GM21381 (cell line): ENCODE measurements at regions not wholly inside any gene's neighbourhood (a gene's known extent, or its start where the extent isn't known, plus 50 kb on each side); places are given as distances from the start of the nearest gene placed in this dataset.

Experiments used
- ATAC-seq: cut with Tn5 transposase; IDR thresholded peaks from one replicate; pipeline ENCODE4 v1.9.1; 2021; ENCODE audit warnings: mild to moderate bottlenecking, moderate library complexity; ENCODE audit not compliant: unreplicated experiment

DNA sequence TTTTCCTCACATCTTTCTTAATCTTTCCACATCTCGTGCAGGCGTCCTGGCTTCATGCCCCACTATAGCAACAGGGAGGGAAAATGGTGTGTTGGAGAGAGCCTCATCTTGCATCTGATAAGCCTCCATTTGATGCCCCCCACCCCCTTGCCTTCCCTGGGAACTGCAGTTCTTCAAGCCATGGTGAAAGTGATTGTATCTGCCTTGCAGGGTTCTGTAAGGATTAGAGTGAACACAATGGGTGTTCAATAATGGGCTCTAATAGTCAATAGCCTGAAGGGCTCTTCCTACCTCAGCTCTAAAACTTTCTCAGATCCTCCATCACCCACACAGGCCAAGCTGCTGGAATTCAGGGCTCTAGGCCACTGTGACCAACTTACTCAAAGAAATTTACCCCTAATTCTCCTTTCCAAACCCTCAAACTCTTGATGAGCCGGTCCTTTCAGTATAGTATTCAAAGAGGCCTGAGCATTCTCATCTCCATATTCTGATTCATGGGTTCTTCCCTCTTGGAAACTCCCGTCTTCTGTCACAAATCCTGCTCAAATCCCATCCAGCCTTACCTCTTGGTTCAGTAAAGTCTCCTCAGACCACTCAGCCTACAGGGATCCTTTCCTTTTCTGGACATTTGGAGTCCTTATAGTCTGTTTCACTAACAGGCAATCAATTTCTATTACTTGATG is 128.3 kb upstream of the TRIM2 start:
- ATAC-seq: no peak

DNA sequence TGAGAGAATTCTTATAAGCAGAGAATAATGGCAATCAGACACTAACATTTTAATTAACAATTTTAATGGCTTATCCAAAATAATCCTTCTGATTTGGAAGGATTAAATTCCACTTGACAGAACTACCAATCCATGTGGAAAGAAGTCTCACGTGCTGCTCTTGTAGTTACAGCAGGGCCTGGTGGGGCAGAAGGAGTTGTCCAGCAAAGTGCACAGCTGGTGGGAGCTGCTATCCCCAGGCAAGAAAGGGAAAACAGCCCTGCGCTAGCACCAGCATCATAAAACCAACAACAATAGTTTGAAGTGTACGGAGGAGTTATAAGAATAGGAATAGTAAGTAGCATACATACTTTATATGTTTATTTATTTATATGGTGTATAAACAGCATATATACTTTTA is 127.4 kb upstream of the TRIM2 start:
- no peak for ATAC-seq

DNA sequence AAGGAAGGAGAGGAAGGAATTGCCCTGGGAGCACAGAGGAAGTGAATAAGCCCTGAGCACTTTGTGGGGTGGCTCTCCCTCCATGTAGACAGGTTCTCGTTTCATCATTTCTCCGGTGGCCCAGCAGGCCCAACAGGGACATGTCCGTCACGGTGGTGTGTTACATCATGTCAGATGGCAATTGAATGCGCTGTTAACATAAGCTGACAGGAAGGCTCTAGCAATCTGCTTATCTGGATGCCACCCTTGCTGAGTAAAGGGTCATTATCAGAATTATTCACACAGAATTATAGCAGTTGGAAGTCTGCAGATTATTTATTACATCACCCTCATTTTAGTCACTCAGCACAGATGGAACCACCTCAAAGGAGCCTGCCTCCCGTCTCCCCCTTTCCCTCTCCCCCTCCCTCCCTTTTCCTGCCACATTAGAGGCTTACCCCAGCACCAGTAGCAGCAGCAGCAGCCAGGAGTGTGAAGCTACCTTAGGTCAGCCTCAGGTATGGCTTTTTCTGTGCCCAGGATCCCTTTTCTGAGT is 124.3 kb upstream of the TRIM2 start:
- ATAC-seq: no peak

DNA sequence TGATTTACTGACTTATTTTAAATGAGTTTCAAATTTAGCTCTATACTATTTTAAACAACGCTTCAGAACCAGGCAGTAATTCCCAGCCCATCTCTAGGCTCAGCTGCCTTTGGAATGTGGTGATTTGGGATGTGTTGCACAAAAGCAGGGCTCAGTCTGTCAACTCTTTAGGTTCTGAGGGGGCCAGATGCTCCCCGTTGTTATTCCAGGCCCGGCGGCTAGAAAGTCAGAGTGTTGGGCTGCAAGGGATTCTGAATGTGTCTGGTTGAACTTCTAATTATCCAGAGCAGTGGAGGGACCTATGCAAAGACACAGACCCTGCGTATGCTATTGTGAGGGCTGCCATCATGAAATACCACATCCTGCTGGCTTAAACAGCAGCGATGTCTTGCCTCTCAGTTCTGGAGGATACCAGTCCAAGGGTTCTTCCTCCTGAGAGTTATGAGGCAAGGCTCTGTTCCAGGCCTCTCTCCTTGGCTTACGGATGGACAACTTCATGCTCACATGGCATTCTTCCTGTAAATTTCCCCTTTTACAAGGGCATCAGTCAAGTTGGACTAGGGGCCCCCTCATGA is 123.2 kb upstream of the TRIM2 start:
- ATAC-seq: no peak

DNA sequence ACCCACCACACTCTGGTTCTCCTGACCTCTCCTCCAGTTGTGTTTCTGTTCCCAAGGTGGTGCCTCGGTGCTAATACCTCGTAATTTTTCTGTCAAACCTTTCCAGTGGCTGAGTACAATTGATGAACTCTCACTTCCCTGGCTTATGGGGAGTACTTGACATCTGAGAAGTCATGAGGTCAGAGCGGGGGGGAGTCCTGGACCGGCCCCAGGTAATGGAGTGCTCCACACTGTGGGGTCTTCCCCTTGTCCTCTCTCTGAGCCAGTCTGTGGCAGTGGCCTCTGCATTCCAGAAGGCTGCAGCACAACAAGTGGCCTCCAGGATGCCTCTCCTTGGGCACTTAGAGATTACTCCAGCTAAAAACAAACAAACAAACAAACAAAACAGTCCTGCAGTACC is 122.5 kb upstream of the TRIM2 start:
- ATAC-seq: no peak

DNA sequence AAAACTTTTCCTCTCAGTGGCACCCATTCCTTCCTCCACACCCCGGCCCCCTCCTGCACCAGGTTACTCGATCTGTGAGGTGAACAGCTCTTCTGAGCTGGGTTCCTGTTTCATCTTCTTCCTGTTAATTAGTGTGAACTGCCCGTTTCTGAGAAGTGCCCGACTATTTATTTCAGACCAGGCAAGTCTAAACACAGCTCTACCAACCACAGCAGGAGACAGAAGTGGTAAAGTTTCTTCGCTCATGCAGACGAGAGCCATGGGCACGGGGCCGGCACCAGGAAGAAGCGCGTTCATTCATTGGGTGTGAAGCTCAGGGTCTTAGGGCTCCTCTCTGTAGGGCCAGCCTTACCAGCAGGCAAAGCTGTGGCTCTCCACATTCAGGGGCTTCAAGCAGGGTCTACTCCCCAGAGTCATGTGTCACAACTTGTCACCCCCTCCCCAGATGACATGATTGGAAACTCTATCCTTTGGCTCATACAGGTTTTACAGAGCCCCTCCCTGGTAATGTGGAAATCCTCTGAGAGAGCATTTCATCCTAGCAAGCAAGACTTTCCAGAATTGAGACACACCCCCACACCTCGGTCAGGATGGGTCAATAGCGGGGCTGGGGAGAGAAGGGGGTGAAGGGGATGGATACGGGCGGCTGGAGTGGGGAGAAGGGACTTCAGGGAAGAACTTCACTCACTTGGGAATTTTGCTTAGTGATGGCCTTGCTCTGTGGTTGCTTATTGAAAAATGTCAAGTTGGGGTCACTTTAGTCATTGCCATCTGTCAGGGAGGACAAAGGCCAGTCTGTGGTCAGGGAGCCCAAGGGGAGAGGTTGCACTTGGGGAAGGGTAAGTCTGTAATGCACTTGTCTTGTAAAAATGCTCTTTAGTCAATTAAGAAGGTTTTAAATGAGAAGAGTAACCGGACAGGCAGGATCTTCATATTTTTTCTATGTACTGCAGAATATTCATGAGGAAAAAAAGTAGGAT is 121.6 kb upstream of the TRIM2 start:
- ATAC-seq: no peak

DNA sequence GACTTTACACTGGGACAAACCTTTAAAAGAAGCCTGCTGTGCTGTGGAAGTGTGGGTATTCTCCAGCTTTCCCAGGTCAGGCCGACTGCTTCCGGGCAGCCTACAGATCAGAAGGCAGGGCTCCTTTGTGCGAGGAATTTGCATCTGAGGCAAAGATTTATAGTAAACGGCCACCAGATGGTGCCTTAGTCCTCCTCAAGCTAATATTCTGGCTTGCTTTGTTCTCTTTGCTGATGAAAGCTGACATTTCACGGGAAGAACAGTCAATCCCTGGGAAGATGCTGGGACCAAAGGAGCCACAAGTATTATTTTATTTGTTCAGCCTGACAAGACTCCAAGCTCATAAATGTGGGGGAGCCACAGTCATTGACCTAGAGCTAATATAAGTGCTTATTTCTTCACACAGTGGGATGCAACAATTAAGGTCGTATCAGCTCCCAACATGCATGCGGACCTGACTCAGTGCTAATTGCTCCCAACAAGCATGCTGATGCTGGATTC is 120.7 kb upstream of the TRIM2 start:
- peak; percentile 74 for ATAC-seq

DNA sequence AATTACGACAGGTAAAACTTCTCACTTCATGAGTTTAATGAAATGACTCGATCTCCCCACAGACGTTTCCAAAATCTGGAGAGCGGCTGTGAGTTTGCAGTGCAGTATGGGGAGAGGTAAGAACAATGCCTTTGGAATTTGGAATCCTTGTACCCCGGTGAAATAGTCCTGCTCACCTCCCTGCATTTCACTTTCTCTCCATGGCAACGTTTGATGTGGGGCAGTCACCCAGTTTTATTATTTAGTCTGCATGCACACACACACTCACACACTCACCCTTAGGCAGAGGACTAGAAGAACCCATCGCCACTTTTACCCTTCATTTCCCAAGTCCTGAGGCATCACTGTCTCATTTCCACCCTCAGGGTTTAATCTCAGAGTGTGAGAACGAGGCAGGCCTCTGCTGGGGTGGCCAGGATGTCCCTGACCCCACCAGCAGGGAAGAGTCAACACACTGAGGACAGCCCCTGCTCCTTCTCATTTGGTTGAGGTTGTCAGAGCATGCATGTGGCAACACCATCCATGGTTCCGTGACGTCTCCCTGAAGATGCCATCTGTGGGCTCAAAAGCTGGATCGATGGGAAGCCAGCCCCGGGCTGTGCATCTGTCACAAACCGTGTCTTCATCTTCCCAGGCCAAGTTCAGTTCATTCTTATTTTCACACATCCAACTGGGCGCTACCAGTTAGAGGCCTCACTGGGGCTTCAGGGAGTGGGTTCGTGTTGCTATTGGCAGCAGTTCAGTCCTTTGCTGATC is 119.8 kb upstream of the TRIM2 start:
- ATAC-seq: no peak

DNA sequence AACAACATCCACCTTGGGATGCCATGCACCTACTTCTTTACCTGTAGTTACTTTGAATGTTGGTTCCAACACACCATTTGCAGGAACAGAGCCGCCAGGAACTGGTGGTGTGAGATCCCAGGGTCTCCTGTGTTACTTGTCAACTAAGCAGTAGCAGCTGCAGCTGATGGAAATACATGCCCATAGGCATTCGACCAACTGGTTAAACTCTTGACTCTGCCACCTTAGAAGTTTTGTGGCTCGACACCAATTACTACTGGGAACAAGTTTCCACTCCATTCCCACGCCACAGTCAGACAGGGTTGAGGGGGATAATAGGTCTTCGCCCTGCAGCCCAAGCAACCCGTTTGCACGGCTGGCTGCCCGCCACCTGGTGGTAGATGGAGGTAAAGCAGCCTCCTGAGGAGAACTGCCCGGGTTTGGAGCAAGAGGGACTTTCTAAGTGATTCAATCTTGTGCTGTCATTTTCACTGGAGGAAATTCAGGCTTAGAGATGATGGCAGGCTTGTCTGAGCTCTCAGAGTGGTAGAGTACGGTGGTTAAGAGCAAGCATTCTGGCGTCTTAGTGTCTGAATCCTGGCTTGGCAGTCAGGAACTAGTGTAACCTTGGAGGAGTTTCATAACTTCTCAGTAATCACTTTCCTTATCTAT is 119.1 kb upstream of the TRIM2 start:
- ATAC-seq: peak; percentile 79

DNA sequence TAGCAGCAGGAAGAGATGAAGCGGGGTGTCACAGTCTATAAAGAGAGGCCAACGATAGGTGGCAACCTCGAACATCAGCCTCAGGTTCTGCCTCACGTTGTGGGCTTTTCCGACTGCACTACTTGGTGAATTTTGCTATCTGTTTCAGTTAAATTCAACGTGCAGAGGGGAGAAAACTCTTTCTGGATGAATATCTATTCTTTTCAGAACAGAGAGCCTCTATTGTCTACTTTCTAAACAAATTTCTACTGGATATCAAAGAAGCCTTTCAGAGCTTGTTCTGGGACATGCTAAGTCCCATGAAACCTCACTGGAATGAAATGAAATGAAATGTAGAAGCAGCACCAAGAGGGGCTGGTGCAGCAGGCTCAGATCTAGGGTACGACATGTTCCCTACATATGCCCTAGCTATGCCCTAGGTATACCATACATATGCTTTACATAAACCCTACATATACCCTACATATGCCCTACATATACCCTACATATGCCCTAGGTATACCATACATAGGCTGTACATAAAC is 116.5 kb upstream of the TRIM2 start:
- no peak for ATAC-seq

DNA sequence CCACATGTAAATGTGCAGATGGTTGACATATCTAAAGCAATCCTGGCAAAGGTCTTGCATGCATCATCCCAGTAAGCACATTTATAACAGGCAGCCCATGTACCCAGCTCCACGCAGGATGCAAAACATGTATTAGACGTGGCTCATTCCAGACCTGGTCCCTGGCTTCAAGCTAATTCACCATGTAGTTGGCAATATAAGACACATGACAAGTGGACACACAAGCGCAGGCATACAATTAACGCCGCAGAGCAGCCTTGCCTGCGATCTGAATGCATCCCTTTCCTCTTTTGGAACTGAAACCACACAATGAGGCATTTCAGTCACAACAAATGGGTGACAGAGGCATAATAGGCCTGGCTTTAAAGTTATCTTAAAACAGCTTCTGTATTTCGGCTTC is 114.5 kb upstream of the TRIM2 start:
- no peak for ATAC-seq

DNA sequence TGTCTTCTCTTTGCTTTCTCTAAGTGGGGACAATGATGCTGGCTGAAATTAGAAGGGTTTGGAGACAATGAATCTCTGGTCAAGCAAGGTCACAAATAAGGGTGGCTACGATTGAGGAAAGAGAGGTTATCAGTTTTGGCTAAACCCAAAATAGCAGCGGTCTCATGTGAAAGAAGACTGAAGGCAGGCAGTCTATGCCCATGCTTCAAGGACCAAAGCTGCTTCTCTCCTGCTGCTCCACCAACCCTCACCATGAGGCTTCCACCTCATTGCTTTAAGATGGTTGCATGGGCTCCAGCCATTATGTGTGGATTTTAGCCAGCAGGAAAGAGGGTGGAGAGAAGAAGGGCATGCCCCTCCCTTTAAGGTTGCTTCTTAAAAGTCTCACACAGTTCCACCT is 114.1 kb upstream of the TRIM2 start:
- no peak for ATAC-seq

DNA sequence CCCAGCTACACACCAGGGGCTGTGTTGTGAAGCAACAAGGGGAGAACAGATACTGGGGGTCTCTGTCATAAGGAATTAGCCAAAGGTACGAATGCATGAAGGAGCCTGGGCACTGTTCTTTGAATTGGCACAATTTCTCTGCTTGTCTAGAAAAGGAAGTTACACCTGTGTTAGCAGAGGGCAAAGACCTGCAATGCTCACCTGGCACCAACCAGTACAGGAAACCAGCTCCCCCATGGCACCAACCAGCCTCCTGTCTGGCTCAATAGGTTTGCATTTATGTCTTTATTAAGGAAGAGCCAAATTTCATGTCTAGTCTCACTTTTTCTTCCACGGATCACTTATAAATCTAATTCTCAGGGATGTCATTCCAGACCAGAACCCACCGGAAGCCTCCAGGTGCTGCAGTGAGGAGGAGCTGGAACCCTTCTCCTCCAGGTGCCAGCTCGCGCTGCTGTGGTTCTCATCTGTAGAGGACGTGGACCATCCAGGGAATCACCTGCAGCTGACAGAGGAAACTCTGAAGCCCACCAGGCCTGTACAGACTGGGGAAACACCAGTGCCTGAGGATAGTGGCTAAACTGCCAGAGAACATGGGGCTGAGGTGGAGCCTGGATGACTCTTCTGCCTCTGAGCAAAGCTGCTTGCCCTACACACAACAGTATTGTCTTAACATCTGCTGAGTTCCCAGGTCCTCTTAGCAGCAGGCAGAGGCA is 113.4 kb upstream of the TRIM2 start:
- ATAC-seq: no peak

DNA sequence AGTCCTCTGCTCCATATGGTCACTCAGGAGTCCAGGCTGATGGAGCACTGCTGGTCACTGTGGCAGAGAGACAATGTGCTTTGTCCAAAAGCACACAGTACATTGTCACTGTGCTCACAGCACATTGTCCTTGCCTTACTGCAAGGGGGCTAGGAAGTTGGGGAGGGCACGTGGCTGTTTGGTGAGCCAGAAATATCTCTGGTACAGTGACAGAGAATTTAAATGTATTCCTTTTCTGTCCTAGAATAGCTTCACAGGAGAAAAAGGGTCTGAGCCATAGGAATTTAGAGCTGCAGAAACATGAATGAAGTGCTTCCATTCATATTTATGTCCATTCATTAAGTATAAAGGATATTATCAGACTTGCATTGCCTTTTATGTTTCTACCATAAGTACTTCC is 110.8 kb upstream of the TRIM2 start:
- ATAC-seq: no peak

DNA sequence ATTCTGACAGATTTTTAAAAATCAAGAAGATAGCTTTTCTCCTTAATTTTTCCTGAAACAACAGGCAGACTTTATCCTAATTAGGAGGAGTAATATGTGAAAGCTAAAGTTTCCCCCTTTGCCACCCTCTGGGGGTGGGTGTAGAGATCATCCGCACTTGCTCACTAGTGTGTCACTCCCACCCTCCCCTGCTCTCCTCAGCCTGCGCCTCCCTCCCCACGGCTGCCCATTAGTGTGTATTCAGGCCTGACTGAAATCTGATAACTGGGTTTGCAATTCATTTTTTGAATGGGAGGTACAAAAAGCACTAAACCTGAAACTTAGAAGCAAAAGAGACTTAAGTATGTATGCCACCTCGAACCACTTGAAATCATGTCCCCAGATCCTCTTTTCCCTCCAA is 110.4 kb upstream of the TRIM2 start:
- ATAC-seq: no peak

DNA sequence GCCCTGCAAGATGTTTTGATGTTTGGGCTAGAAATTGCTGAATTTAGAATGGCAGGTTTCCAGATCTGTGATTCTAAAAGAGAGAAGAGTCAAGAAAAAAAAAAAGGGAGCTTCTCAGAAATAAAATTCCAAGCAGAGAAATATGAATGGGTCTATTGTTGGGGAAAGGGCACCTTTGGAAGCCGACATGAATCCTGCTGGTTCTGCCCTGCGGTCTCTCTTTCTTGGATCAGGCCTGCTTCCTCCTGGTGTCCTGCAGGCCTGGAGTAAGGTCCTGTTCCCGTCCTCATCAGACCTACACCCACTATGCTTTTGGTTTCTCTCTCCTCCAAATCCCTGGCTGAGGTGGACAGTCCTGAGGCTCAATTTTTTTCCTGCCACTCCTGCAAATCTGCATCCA is 109.8 kb upstream of the TRIM2 start:
- no peak for ATAC-seq

DNA sequence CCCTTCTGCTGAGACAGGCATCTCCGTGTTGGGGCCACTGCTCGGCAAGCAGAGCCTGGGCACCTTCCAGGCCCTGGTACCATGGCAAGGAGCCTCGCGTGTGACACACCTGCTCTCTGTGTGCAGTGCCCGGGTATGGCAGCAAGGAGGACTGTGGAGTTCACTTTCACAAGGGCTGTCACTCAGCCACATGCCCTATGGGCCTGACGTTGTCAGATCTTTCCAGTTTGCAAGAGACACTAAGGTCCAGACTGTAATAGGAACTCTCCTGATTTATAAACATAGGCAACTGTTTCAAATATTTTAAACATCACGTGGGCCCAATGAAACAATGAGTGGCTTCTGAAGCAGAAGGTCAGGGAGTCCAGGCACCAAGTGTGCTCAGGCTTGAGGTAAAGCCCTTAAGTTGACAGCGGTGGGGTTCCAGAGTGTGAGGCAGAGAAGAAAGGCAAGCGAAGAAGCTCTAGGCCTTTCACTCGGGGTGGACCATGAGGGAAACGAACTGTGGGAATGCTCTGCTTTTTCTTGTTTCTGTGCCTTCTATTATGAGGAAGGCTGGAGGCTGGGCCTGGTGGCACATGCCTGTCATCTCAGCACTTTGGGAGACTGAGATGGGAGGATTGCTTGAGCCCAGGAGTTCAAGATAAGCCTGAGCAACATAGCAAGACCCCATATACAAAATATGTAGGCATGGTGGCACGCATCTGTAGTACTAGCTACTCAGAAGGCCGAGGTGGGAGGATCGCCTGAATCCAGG is 108.6 kb upstream of the TRIM2 start:
- ATAC-seq: no peak

DNA sequence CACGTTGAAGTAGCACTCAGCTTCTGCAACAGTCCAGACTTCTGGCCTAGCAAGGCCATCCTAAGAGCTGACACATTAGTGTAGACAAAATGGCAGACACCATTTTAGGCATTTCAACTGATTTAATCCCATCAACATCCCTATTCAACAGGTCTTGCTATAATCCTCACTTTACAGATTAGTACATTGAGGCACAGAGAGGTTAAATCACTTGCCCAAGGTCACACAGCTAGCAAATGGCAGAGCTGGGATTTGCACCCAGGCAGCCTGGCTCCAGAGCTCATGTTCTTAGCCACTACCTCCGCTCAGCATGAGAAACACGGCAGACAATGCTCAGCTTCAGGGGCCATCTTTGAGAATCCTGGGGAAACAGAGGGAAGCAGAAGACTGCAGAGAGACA is 107.9 kb upstream of the TRIM2 start:
- no peak for ATAC-seq

DNA sequence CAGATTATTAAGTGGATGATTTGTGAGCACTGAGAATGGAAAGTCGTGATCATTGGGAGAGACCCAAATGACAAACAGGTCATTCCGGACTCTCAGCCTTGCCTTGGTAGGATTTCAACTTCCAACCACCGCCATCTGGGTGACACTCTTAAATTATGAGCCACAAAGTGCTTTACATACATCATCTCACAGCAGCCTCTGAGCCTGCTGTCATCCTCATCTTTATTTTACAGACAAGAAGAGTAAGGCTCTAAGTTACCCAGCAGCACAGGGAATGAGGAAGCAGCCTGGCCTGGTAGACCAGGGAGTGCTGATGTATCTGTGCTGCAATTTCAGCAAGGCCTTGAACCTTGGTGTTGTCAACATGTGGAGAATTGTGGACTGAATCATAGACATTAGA is 105.8 kb upstream of the TRIM2 start:
- no peak for ATAC-seq
